ENCODE measurements at regions not wholly inside any gene's neighbourhood (a gene's known extent, or its start where the extent isn't known, plus 50 kb on each side); places are given as distances from the start of the nearest gene placed in this dataset.

DNA sequence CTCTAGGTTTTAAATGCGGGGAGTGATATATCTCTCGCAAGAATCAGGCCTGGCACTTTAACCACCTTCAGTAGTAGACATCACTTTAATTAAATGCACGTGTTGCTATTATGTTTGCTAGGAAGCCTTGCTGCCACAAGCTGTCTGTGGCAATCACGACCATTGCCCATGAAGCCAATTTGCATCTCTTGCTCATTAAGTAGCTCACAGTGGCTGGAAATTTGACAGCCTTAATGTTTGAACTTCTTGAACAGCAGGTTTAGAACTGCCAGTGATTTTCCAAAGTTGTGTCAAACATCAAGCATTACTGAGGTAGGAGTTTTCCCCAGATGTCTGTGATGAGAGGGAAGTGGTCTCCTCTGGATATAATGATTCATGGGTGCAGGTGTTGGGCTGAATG is 642.3 kb upstream of the CPEB2 start:
- TF ChIP-seq GATA2 (IDR thresholded peaks at IDR 0.05; ENCODE audit: low read depth, low read length) (no peak), GATA3 (IDR thresholded peaks at IDR 0.05; ENCODE audit: low read depth, low read length) (no peak)

DNA sequence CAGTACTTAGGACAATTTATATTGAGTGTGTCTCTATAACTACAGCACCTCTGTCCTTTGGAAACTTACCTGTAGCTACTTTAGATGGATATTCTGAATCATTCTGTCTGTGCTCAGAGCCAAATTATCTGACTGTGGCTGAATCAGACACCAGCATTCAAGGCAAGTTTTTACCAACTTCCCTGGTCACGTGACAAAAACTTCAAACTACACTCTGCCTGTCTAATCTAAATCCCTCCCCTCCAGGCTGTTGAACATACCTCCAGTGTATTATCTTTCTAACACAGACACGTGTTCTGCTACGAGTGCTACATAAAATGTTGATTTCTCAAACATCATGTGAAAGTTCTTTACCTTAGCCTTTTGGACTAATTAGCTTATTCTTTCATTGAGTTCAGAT is 641.2 kb upstream of the CPEB2 start:
- TF ChIP-seq GATA3 (IDR thresholded peaks at IDR 0.05; ENCODE audit: low read depth, low read length): no peak
- TF ChIP-seq GATA2 (IDR thresholded peaks at IDR 0.05; ENCODE audit: low read depth, low read length): no peak

DNA sequence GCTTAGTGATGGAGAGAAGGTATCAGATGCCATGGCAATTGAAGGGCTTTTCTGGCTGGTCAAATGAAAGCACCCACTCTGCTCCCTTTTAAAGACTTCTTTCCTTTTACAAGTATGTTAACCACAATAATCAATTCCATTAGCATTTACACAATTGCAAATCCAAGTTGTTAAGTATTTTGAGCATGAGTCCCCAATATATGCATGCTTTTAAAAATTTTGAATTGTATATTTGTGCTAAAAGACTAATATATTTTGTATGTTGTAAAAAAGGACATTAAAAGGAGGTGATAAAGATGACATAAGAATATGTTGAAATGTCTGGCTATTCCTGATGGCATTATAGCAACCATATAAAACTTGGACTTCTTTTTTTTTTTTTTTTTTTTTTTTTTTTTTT is 639.9 kb upstream of the CPEB2 start:
- TF ChIP-seq GATA3 (IDR thresholded peaks at IDR 0.05; ENCODE audit: low read depth, low read length): no peak
- TF ChIP-seq GATA2 (IDR thresholded peaks at IDR 0.05; ENCODE audit: low read depth, low read length): no peak

DNA sequence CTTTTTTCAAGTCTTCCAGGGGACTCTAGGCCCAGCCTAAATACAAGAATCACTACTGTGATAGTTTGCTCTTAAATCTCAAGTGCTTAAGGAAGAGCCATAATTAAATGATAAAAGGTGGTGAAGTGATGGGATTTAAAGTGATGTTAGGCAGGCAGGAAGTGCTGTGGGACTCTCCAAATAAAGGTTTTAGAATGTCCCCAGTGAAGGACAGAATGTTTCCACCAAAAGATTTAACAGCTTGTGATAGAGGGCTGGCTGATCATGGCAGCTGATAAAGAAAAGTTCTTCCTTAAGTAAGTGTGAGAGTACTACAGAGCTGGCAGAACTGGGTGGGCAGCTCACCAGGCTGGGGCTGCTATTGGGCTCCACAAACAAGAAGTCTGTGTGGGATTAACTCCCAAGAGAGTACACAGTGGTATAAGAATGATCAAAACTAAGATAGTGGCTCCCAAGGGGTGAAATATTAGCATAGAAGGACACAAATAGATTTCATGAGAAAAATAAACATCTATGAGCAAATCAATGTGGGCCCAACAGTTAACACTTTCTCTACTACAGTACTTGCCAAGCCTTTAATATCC is 637.2 kb upstream of the CPEB2 start:
- TF ChIP-seq GATA2 (IDR thresholded peaks at IDR 0.05; ENCODE audit: low read depth, low read length) (no peak; the same call in 1 of the 2 replicates), GATA3 (IDR thresholded peaks at IDR 0.05; ENCODE audit: low read depth, low read length) (no peak)

DNA sequence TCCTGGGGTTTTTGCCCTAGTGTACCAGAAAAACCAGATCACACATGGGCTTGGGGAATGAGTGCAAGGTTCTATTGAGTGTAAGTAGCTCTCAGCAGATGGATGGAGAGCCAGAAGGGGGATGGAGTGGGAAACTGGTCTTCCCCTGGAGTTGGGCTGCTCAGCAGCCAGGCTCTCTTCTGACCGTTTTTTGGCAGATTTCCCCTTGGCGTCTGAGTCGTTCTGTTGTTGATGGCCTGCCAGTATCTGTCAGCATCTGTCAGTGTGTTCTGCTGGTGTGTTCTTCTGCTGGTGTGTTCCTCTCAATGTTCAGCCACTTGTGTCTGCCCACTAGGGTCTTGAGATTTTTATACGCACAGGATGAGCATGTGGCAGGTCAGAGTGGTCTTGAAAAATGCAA is 633.9 kb upstream of the CPEB2 start:
- TF ChIP-seq GATA2 (IDR thresholded peaks at IDR 0.05; ENCODE audit: low read depth, low read length): no peak
- TF ChIP-seq GATA3 (IDR thresholded peaks at IDR 0.05; ENCODE audit: low read depth, low read length): no peak

DNA sequence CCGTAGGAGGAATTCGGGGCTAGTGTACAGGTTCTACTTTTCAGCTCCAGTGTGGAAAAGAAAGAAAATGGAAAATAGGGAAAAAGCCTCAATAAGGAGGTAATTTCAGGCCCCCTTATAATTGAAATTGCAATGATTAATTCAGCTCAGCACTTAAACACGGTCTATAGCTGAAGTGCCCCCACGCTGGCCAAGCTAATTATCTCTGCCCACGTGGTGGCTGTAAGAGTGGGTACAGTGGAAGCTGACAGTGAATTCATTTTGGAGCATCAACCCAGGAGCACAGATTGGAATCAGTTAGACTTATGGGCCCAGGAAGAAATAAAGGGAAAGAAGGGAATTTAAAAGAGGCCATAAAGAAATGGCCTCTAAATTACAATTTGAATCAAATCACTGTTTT is 631.1 kb upstream of the CPEB2 start:
- TF ChIP-seq GATA3 (IDR thresholded peaks at IDR 0.05; ENCODE audit: low read depth, low read length) (no peak), GATA2 (IDR thresholded peaks at IDR 0.05; ENCODE audit: low read depth, low read length) (no peak)

DNA sequence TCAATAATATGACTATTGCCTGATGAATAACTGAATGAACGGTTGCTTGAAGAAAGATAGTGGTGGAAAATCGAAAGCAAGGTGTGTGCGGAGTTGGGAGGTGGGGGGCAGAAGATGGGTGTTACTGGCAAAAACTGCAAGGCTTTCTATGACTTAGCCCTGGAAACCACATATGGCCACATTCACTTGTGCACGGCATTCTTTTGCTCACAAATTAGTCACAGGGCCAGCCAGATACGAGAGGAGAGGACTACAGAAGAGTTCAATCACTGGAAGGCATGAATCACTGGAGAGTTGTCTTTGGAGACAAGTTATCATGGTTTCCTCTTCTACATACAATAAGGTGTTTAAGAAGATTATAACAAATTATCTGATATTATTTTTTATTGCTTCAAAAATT is 626.5 kb upstream of the CPEB2 start:
- no peak for TF ChIP-seq GATA2 (IDR thresholded peaks at IDR 0.05; ENCODE audit: low read depth, low read length)
- no peak for TF ChIP-seq GATA3 (IDR thresholded peaks at IDR 0.05; ENCODE audit: low read depth, low read length)

DNA sequence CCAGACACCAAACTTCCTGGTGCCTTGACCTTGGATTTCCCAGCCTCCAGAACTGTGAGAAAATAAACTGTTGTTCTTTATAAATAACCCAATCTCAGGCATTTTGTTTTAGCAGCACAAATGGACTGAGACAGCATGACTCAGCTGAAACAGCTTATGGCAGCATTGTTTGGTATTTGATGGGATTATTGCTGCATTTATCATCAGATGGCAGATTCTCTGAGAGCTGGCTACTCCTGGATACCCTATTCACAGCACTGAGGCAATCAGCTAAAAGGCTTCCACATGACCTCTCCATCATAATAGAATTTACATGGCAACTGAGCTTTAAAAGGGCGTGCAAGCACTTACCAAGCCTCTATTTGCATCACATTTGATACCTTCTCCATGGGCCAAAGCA is 623.1 kb upstream of the CPEB2 start:
- no peak for TF ChIP-seq GATA2 (IDR thresholded peaks at IDR 0.05; ENCODE audit: low read depth, low read length)
- no peak for TF ChIP-seq GATA3 (IDR thresholded peaks at IDR 0.05; ENCODE audit: low read depth, low read length)

DNA sequence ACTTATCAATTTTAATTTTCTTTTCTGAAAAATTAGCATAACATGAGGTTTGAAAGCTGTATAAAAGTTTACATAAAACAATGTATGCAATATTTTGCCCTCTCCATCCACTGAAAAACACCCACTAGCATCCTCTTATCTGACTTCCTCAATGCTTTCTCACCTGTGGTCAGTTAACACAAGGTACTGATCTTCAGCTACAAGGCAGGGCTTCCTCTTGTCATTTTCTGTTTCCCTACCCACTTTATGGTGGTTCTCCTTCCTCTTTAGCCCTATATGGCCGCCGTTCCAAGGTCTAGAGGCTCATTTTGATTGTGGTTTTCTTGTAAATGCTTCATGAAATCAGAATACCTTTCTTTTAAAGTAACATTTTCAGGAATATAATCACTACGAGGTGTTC is 618.6 kb upstream of the CPEB2 start:
- TF ChIP-seq GATA3 (IDR thresholded peaks at IDR 0.05; ENCODE audit: low read depth, low read length) (no peak), GATA2 (IDR thresholded peaks at IDR 0.05; ENCODE audit: low read depth, low read length) (no peak)

DNA sequence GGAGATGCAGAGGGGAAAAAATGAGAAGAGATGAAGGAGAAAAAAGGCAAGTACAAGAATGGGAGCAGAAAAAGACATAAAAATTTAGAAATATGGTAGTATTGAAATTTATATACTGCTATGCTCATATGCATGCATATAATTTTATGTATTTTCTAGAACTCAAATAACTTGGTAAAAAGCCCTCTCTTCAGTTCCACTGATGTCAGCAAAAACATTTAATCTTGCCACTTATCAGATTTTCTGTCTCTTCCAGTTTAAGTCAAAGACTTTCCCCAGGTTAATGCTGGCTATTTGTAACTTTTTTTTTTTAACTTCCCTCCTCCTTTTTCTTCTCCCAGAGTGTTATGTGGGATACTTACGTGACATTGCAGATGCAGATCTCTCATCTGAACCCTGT is 617.5 kb upstream of the CPEB2 start:
- TF ChIP-seq GATA3 (IDR thresholded peaks at IDR 0.05; ENCODE audit: low read depth, low read length) (no peak), GATA2 (IDR thresholded peaks at IDR 0.05; ENCODE audit: low read depth, low read length) (no peak)

DNA sequence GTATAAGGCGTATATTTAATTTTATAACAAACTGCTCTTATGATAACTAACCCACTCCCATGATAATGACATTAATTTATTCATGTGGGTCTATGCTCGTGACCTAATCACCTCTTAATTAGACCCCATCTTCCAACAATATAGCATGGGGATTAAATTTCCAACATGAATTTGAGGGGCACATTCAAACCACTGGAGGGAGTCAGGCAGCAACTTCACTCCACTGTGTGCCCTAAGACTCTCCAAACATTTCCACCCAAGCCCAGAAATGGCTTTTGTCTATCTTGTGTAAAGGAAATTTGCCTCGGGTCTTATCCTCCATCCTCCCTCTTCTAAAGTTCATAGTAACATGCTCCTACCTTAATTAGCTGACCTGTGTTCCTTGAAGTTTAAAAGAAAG is 616.1 kb upstream of the CPEB2 start:
- TF ChIP-seq GATA3 (IDR thresholded peaks at IDR 0.05; ENCODE audit: low read depth, low read length) (no peak), GATA2 (IDR thresholded peaks at IDR 0.05; ENCODE audit: low read depth, low read length) (no peak)

DNA sequence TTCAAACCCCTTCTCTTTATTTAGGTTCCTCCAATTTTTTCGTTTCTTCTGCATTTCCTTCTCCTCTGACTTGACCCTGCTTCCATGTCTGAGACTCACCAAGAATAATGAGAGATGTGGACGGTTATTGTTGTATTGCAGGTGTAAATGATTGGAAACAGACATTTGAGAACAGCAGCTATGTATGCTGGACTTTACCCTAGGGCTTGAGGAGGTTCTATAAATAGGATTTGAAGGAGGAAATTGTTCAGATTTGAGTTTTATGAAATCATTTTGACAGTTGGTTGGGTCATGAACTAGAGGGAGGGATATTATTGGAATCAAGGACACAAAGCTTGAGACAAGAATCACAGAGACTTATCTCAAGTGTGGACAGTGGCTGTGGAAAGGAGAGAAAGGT is 614.6 kb upstream of the CPEB2 start:
- TF ChIP-seq GATA2 (IDR thresholded peaks at IDR 0.05; ENCODE audit: low read depth, low read length): no peak
- no peak for TF ChIP-seq GATA3 (IDR thresholded peaks at IDR 0.05; ENCODE audit: low read depth, low read length)

DNA sequence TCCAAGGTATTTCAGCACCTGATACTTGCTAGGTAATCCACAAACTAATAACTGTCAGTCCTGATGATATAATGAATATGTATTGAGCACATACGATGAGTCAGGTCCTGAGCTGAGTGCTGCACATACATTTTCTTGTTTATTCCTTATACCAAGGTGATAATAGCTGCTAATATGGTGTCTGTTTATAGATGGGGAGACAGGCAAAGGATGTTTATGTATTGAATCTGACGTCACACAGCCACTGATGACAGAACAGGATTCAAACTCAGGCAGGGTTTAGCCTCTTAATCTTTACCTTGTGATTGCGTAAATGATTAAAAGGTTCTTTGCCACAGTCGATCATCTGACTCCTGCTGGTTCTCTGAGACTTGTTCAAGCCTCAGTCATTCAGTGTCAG is 609.9 kb upstream of the CPEB2 start:
- TF ChIP-seq GATA3 (IDR thresholded peaks at IDR 0.05; ENCODE audit: low read depth, low read length) (no peak), GATA2 (IDR thresholded peaks at IDR 0.05; ENCODE audit: low read depth, low read length) (no peak)

DNA sequence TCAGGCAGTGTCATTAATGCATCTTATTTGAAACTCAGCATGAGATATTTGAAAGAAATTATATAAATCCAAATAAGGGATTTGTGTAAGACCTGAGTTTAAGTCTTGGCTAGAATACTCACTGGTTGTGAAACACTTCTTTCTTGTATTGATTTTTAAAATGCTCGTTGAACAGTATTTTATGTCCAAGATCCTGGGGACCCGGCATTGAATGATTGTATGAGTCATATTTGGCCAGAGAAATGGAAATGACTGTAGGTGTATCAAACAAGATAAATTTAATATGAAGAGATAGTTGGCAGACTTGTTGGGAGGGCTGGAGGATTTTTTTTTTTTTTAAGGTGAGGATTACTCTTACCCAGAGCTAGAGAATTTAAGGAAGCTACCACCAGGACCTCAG is 606.1 kb upstream of the CPEB2 start:
- TF ChIP-seq GATA2 (IDR thresholded peaks at IDR 0.05; ENCODE audit: low read depth, low read length): no peak
- TF ChIP-seq GATA3 (IDR thresholded peaks at IDR 0.05; ENCODE audit: low read depth, low read length): no peak

DNA sequence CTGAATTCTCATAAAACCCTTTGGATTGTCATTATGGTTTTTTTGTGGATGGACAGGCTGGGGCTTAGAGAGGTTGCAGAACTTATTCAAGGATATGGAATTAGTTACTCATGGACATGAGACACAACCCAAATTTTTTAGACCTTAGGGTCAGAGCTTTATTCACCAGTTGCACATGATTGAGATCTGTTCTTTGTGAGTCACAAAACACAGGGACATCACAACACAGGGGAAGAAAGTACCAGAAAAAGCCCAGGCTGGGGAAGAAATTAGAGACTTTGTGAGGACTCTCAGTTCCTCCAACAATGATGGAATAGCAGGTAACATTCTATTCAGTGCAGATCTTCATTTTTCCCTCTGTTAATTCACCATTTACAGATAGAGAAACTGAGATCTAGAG is 602.4 kb upstream of the CPEB2 start:
- no peak for TF ChIP-seq GATA3 (IDR thresholded peaks at IDR 0.05; ENCODE audit: low read depth, low read length)
- TF ChIP-seq GATA2 (IDR thresholded peaks at IDR 0.05; ENCODE audit: low read depth, low read length): no peak

DNA sequence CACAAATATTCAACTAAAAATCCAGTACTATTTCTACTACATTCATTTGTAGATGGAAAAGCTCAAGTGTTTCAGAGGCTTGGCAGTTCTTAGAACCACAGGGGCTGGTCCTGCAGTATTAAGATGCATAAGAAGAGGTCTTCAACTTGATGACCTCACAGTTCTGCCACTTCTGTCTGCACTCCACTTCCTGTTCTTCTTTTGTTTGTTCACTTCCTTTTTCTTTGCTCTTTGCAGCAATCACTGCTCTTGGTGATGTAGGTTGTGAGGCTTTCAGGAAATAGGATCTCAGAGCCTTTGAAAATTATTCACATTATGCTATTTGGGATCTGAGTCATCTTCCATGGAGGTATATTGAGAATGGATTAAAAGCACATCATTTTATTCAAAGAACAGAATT is 602.0 kb upstream of the CPEB2 start:
- no peak for TF ChIP-seq GATA2 (IDR thresholded peaks at IDR 0.05; ENCODE audit: low read depth, low read length)
- TF ChIP-seq GATA3 (IDR thresholded peaks at IDR 0.05; ENCODE audit: low read depth, low read length): no peak

All from SH-SY5Y (cell line).